ENCODE measurements at regions not wholly inside any gene's neighbourhood (a gene's known extent, or its start where the extent isn't known, plus 50 kb on each side); places are given as distances from the start of the nearest gene placed in this dataset.

DNA sequence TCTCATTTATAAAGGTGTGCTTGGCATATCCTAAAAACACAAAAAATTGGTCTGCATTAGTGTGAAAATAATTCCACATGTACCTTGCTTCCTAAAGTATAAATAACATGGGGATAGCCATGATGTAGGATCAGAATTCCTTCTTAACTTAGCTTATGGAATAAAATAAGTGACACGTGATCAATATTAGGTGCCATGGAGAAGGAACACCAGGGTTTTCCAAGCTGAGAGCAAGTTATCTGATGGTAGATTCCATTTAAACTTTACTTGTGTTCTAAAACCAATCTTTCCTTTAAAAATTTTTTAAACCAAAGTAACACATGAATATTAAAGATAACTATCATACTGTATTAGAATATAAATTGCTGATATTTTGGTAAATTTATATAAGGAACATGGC, 300.5 kb downstream of the ZPLD1 start:
- Histone ChIP-seq H3K9me1 (ENCODE audit: control insufficient read depth, extremely low read depth, insufficient read depth, low read length) (no peaks in the 10 kb centered on the region), H3K27me3 (ENCODE audit: control insufficient read depth, extremely low read depth, insufficient read depth, low read length) (no peaks in the 10 kb centered on the region), H3K4me1 (ENCODE audit: control insufficient read depth, extremely low read depth, insufficient read depth, low read length) (no peaks in the 10 kb centered on the region), H3K79me2 (ENCODE audit: control insufficient read depth, insufficient read depth, low read length) (no peaks in the 10 kb centered on the region), H3K4me3 (ENCODE audit: control insufficient read depth in 2 of 3, extremely low read depth in 1 of 3, insufficient read depth in 2 of 3, low read depth in 1 of 3, low read length in 3 of 3) (no peak overlapping the region), H3K36me3 (ENCODE audit: control insufficient read depth in 2 of 2, extremely low read depth in 1 of 2, insufficient read depth in 2 of 2, low read length in 2 of 2) (no peaks in the 10 kb centered on the region), H2AFZ (ENCODE audit: control insufficient read depth, low read length) (no peak overlapping the region), H3K27ac (ENCODE audit: control insufficient read depth, insufficient read depth, low read length) (no peak overlapping the region), H3K9me3 (ENCODE audit: control insufficient read depth, low read depth, low read length) (no peaks in the 10 kb centered on the region), H4K20me1 (ENCODE audit: control insufficient read depth, extremely low read depth, insufficient read depth, low read length) (no peaks in the 10 kb centered on the region), H3K9ac (ENCODE audit: control insufficient read depth, extremely low read depth, insufficient read depth, low read length) (no peak overlapping the region), H3K4me2 (ENCODE audit: control insufficient read depth, extremely low read depth, insufficient read depth, low read depth, low read length) (no peak overlapping the region)
- TF ChIP-seq EZH2 (IDR thresholded peaks at IDR 0.05; ENCODE audit: low read length) = no peak
- DNase-seq (ENCODE audit: low read depth, low spot score) (no peak), FAIRE-seq (no peak)
- dilution Hi-C loops (cut with MboI; ENCODE audit: extremely low pct_ligation_motif_present, low sequenced_read_pairs) = no loop called here

DNA sequence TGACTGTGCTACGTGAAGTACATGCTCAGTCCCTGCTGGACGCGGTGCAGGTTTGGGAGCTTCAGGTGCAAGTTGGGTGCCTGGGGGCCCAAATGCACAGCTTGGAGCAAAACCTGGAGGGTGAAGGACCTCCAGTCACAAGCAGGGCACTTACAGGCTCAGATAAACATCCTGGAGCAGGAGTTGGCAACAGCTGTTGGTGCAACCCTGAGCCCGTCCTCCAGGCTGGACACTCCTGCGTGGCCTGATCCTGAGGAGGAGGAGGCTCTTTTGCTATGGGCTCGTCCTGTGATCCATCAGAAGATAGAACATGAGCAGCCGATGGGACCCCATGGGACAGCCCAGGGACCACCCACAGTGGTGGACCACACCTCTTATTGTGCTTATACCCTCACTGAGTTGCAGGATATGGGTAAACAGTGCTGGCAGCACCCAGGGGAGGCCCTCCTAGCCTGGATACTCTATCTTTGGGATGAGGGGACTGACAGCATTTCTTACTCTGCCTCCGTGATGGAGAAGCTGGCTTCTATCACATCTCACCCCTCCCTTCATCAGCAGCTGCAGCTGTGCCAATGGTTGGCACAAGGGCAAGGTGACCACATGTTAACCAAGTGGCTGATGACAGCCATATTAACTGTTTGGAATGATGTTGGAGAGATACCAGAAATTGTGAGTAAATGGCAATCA, 301.6 kb downstream of the ZPLD1 start:
- dilution Hi-C loops (cut with MboI; ENCODE audit: extremely low pct_ligation_motif_present, low sequenced_read_pairs) = no loop called here

More for the DNA sequence above, 301.6 kb downstream of the ZPLD1 start:
- H2AFZ ChIP-seq (ENCODE audit: control insufficient read depth, low read length) = no peak overlapping the region
- no peaks in the 10 kb centered on the region for H4K20me1 ChIP-seq (ENCODE audit: control insufficient read depth, extremely low read depth, insufficient read depth, low read length)
- H3K4me2 ChIP-seq (ENCODE audit: control insufficient read depth, extremely low read depth, insufficient read depth, low read depth, low read length) = no peak overlapping the region
- no peaks in the 10 kb centered on the region for H3K9me1 ChIP-seq (ENCODE audit: control insufficient read depth, extremely low read depth, insufficient read depth, low read length)
- H3K9me3 ChIP-seq (ENCODE audit: control insufficient read depth, low read depth, low read length) = no peaks in the 10 kb centered on the region
- no peak overlapping the region for H3K27ac ChIP-seq (ENCODE audit: control insufficient read depth, insufficient read depth, low read length)
- FAIRE-seq (no peak), DNase-seq (ENCODE audit: low read depth, low spot score) (no peak)
- no peaks in the 10 kb centered on the region for H3K4me1 ChIP-seq (ENCODE audit: control insufficient read depth, extremely low read depth, insufficient read depth, low read length)
- TF ChIP-seq, protein P1, sequence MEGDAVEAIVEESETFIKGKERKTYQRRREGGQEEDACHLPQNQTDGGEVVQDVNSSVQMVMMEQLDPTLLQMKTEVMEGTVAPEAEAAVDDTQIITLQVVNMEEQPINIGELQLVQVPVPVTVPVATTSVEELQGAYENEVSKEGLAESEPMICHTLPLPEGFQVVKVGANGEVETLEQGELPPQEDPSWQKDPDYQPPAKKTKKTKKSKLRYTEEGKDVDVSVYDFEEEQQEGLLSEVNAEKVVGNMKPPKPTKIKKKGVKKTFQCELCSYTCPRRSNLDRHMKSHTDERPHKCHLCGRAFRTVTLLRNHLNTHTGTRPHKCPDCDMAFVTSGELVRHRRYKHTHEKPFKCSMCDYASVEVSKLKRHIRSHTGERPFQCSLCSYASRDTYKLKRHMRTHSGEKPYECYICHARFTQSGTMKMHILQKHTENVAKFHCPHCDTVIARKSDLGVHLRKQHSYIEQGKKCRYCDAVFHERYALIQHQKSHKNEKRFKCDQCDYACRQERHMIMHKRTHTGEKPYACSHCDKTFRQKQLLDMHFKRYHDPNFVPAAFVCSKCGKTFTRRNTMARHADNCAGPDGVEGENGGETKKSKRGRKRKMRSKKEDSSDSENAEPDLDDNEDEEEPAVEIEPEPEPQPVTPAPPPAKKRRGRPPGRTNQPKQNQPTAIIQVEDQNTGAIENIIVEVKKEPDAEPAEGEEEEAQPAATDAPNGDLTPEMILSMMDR (optimal IDR thresholded peaks at IDR 0.05 in 1 of 3, IDR thresholded peaks at IDR 0.05 in 1 of 3, conservative IDR thresholded peaks at IDR 0.05 in 1 of 3; ENCODE audit: extremely low read depth in 1 of 3, insufficient read depth in 2 of 3, low read length in 3 of 3) = no peak
- TF ChIP-seq EZH2 (IDR thresholded peaks at IDR 0.05; ENCODE audit: low read length) = no peak
- H3K27me3 ChIP-seq (ENCODE audit: control insufficient read depth, extremely low read depth, insufficient read depth, low read length) = no peaks in the 10 kb centered on the region
- H3K9ac ChIP-seq (ENCODE audit: control insufficient read depth, extremely low read depth, insufficient read depth, low read length) = no peak overlapping the region
- no peaks in the 10 kb centered on the region for H3K36me3 ChIP-seq (ENCODE audit: control insufficient read depth in 2 of 2, extremely low read depth in 1 of 2, insufficient read depth in 2 of 2, low read length in 2 of 2)
- no peak overlapping the region for H3K4me3 ChIP-seq (ENCODE audit: control insufficient read depth in 2 of 3, extremely low read depth in 1 of 3, insufficient read depth in 2 of 3, low read depth in 1 of 3, low read length in 3 of 3)
- H3K79me2 ChIP-seq (ENCODE audit: control insufficient read depth, insufficient read depth, low read length) = no peaks in the 10 kb centered on the region
